AML-193 (cell line): ENCODE measurements at regions not wholly inside any gene's neighbourhood (a gene's known extent, or its start where the extent isn't known, plus 50 kb on each side); places are given as distances from the start of the nearest gene placed in this dataset.
"Not testable (repeated sequence)": the region's sequence is repeated elsewhere in the genome, so short reads cannot be mapped to it uniquely, and the experiment has no call there.

Source experiments
- DNase-seq, 2 experiments: peaks; one replicate each; lab custom pipeline; 2025; lab: John Stamatoyannopoulos, UW

DNA sequence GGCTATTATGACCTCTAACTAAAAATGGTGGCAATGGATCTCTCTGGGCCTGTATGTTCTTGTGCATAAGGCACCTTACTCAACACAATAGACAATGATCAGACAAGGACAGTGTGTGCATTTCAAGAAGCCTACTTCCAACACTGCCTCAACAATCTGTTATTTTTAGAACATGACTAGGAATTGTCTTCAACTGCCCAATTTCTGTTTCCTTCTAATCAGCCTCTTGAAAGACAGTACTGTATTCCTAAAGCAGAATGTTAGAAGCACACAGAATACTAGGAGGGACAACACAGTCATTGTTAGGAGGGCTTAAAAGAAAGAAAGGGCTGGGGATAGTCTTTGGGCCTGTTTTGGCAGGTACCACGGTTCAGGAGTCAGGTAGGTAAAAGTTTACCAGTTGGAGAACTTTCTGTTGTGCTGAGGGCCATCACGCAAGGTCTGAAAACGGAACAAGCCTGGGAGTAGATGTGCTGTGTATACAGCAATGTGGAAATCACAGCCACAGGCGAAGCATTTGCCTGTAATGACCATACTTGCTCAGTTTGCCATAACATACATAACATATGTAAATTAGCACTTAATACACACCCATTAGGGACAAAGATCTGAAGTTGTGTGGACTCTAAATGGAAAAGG, 100.8 kb upstream of the ATXN3L start:
- DNase-seq, result no peak

DNA sequence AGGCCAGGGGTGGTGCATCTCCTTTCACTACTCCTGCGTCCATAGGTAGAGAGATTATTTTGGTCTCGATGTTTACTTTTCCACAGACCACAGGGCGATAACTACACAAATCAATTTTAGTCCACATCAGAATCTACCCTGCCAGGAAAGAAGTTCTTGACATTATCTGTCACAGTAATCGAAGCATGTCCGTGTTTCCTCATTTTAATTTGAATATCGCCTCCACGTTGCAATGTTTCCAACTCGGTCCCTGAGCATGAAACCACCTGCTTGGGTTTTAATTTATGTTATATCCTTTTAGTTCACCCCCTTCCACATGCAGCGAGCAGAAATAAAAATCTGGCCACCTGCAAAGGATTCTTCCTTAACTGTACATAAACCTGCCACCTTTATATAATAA, 100.1 kb upstream of the ATXN3L start:
- DNase-seq, result no peak

DNA sequence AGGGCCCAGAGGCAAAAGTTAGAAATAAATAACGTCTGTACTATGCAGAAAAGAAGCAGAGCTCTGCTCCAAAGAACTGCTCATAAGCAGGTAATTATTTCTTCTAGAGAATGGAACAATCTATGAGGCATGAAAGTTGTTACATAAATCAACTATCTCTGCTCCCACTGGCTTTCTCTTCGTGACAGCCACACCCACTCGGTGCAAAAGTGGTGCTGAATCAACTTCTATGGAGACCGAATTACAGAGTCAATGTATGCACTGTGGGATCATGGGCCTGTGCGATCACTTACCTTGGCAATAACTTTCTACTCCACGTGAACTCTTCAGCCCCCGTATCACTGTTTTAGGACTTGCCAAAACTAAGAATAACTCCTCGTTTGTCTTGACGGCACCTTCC, 99.4 kb upstream of the ATXN3L start:
- no peak for DNase-seq

DNA sequence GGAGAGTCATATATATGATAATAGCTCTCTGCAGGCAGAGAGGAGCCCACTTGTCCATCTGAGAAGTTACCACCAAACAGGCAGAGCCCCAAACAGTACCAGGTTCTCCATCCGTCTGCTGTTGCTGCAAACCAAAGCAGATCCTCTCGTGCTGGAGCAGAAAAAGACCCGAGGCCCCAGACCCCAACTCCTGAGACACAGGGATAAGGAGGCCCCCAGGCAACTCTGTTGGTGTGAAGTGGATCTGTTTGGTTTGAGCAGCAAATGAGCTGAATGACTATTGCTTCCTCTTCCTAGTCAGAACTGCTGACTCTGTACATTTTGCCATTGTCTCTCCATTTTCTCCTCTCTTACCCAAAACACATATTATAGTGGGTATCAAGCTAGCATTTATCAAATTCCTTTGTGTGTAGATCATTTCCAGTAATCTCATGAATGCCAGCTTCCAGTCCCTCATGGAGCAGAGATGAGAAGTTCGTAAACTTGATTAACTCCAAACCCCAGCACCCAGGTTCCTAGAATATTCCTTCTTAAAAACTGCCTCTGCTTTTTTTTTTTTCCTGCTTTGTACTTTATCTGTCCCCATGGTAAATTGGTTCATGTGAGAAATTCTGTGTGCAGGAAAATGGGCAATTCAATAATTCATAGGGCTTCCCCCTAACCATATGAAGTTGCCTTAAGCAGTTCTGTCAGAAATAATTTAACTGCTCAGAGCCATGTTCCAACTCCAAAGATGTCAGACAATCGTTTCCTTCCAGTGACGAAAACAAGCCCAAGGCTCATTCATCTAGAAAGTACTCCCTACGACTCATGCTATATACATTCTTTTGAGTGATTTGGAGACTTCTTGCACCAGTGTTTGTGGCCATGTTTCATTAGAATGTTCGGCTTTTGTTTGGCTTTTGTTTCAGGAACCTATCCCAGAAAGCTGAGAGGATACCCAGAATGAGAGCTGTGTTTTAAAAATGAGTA, 98.6 kb upstream of the ATXN3L start:
- DNase-seq, result no peak

DNA sequence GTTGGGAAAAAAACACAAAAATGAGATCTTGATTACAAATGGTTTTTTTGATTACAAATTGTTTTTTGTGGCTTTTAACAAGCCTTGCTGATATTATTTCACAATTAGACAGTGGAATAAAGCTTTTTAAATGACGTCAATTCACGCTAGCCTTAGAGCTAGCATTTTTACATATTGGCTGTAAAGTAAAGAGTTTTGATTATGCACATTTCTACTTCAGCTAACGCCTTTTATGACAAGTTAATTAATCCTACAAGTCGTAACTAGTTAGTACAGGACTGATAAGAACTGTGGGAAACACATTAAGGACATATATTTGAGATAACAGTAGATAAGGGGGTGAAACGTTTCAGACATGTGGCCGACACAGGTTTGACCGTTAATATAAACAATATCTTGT, 95.7 kb upstream of the ATXN3L start:
- no peak for DNase-seq

DNA sequence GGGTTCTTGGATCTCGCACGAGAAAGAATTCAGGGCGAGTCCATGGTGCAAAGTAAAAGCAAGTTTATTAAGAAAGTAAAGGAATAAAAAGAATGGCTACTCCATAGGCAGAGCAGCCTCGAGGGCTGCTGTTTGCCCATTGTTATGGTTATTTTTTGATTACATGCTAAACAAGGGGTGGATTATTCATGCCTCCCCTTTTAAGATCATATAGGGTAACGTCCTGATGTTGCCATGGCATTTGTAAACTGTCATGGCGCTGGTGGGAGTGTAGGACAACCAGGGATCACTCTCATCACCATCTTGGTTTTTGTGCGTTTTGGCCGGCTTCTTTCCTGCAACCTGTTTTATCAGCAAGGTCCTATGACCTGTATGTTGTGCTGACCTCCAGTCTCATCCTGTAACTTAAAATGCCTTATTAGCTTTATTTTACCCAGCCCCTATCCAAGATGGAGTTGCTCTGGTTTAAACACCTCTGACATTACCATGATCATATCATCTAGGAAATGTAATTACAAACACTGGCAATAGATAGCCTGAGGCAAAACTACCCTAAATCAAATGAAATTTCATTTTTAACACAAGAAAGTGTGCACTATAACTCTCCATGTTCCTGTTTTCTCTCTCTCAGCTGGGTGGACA, 94.3 kb upstream of the ATXN3L start:
- no peak for DNase-seq

DNA sequence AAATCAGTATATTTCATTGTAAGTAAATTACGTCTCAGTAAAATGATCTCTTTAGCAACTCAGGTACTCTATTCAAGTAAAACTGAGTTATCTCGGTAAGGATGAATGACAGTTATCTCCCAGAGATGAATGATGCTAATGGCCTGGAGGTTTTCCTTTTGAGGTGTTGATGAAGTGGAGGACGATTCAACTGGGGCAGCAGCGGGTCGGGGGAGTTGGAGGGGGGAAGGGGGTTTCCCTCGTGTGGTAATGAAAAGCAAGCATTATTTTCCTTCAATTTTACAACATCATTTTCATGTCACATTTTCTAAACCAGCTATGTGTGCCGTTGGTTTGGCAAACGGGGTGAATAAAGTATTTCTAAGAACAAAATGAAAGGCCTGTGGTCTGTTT, 92.4 kb upstream of the ATXN3L start:
- DNase-seq, result no peak

DNA sequence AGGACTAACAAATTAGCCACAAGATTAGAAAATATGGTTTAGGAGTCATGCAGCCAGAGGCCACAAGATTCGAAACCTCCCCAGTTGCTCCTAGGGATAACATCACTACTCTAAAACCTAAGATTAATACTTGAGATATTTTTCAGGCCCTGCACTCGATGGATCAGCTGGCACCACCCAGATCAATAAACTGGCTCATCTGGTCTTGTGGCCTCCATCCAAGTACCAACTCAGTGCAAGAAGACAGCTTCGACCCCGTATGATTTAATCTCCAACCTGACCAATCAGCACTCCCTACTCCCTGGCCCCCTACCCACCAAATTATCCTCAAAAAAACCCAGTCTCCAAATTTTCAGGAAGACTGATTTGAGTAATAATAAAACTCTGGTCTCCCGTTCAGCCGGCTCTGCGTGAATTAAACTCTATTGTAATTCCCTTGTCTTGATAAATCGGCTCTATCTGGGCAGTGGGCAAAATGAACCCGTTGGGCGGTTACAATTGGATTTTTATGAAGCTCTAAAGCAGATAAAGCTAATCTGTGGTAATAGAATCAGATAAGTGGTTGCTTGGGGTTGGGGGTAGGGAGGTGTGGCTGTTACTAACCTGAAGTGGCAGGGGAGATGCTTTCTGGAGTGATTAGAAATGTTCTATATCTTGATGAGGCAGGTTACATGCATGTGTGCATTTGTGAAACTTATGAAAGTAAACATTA, 91.8 kb upstream of the ATXN3L start:
- DNase-seq, result no peak

DNA sequence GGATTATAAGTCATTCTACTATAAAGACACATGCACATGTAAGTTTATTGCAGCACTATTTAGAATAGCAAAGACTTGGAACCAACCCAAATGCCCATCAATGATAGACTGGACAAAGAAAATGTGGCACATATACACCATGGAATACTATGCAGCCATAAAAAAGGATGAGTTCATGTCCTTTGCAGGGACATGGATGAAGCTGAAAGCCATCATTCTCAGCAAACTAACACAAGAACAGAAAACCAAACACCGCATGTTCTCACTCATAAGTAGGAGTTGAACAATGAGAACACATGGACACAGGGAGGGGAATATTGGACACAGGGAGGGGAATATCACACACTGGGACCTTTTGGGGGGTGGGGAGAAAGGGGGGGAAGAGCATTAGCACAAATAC, 88.7 kb upstream of the ATXN3L start:
- DNase-seq, result not testable (repeated sequence)

DNA sequence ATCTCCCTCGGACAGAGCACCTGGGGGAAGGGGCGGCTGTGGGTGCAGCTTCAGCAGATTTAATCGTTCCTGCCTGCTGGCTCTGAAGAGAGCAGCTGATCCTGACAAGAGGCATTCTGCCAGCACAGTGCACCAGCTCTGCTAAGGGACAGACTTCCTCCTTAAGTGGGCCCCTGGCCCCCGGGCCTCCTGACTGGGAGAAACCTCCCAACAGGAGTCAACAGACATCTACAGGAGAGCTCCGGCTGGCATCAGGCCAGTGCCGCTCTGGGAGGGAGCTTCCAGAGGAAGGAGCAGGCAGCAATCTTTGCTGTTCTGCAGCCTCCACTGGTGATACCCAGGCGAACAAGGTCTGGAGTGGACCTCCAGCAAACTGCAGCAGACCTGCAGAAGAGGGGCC, 84.9 kb upstream of the ATXN3L start:
- not testable (repeated sequence) for DNase-seq

DNA sequence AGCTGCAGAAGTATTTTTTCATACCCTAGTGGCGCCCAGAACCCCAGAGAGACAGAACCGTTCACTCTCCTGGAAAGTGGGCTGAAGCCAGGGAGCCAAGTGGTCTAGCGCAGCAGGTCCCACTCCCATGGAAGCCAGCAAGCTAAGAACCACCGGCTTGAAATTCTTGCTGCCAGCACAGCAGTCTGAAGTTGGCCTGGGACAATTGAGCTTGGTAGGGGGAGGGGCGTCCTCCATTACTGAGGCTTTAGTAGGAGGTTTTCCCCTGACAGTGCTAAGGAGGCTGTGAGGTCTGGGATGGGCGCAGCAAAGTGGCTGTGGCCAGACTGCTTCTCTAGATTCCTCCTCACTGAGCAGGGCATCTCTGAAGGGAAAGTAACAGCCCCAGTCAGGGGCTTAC, 84.5 kb upstream of the ATXN3L start:
- no peak for DNase-seq

DNA sequence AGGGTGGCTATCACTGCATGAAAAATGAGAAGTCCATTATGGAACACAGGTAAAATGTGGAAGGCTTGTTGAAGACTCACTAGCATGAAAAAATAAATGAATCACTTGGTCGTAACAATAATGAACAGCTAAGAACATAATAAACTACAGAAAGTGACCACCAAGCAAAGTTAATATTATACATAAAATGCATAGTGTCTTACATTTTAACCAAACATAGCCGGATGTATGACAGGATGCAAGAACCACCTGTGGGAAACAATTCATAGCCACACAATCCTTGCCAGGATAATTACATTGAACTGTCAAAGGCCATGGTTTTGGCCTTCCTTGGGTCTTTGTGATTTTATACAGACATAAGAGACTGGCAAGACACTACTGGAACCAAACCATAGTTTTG, 81.9 kb upstream of the ATXN3L start:
- no peak for DNase-seq

DNA sequence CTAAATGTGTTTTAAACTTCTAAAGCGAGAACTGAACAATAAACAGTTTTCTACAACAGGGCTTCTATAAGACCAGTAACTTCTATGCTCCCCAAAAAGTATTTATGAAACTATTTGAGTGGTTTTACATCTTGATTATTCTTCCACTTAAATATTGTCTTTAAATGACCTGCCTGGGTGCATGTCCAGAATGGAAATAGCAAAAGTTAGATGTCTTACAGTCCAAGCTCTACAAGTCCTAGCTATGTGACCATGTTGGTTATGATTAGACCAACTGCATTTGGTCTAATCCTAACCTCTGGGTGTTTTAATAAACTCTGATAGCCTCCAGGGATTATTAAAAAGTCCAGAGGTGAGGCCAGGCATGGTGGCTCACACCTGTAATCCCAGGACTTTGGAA, 79.0 kb upstream of the ATXN3L start:
- DNase-seq, result no peak

DNA sequence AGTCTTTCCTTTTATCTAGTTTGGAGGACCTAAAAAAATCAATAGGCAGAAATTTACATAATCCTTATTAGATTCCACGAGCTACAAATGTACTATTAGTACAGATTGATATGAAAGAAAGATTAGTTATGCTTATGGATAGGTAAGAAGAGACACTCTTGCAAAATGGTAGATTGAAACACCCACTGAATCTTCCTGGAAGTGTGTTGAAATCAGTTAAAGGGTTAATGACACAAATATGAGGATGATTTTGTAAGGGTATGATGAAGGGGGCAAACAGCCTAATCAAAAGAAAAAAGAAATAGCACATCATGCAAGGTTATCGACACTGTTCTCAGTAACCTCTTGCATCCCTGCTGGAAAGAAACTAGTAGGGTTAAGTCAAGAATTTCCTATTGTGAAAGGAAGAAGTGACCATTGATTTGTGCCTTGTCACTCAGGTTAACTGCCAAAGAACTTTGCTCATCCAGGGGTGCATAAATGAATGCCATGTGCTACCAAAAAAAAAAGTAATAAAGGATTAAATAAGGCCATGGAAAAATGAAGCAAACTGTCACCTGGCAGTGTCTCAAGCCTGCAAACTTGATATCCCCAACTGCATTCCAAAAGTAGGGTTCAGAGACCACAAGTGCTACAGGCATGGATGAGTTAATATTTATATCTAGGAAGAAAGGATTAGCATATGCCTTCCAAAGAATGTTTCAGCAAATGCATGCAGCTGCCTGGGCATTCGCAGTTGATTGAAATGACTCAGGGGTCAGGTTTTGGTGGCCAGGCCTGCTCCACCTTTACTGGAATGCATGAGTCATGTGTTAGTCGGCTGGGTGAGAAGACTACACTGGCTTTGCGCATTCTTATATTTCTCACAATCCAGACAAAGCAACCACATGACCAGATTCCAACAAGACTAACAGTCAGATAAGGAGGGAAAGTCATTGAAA, 78.3 kb upstream of the ATXN3L start:
- DNase-seq, result no peak

DNA sequence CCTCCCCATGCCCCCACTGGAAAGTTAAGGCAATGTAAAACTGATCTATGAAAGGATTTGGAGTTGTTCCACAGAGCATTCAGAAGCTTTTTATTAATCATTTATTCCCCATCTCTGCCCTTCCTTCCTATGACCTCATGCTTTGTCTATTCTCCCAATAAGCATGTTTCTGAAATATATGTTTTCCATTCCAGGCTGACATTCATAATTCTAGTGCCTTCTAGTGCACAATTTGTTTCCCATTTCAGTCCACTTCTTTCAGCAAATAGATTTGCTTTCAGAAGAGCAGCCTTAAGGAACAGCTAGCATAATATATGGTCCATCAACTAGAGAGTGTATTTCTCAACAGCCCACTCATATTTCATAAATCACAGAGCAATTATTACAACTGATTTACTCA, 77.1 kb upstream of the ATXN3L start:
- DNase-seq, result no peak

DNA sequence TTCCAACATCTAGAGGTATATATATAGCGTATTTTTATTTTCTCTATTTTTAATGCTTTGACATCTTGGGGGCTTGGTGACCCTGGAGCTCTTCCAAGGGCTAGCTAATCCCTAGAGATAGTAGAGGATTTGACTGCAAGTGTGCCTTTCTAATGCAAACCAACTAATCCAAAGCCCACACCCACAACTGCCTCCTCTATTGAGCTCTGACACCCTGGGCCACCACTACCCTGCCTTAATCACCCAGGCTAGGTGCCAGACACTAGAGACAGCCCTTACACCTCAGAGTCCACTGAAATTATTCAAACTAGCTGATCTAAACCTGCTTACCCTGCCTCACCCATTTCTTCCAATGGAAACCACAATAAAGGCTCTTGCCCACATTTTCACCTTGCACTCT, 69.6 kb upstream of the ATXN3L start:
- no peak for DNase-seq

DNA sequence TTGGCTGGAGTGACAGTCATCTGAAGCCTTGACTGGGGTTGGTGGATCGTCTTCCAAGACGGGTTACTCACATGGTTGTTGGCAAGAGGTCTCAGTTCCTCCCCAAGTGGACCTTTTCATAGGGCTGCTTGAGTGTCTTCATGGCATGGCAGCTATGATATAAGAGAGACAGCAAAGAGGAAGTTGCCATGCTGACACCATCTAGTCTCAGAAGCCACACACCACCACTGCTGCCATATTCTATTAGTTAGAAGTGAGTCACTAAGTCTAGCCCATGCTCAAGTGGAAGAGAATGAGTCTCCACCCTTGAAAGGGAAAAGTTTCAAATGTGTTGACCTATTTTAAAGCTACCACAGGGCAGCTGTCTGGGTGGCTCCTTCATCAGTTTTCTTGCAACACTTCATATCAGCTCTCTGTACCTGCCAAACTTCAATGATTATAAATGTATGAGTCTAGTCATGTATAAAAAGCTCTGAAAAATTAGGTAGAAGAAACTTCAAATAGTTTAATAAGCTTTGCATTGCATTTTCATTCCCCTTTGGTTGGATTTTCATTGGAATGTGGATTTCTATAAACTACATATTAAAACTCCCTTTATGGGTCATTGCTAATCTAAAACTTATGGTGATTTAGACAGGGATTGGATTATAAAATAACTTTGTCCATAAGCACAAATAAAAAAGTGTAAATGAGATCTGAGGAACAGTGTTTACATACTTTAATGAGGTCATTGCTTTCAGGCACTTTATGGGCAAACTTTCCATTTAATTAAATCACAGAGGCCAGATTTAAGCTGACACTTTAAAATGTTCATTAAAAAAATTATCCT, 68.0 kb upstream of the ATXN3L start:
- no peak for DNase-seq

DNA sequence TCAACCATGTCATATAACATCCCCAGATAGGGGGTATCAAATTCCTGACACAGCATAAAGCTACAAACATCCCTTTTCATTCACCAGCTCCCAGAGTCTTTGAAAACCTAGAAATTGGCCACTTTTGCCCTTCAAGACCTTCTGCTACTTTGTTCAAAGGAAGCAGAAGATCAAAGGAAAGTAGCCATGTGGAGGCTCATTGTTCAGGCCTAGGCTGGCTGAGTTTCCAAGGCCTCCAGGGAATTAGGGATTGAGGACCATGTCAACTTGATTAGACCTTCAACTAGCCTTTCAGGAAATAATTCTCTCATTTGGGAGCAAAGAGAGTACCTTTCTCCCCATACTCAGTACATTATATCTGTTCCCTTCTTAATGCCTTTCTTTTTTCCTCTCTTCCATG, 66.8 kb upstream of the ATXN3L start:
- no peak for DNase-seq

DNA sequence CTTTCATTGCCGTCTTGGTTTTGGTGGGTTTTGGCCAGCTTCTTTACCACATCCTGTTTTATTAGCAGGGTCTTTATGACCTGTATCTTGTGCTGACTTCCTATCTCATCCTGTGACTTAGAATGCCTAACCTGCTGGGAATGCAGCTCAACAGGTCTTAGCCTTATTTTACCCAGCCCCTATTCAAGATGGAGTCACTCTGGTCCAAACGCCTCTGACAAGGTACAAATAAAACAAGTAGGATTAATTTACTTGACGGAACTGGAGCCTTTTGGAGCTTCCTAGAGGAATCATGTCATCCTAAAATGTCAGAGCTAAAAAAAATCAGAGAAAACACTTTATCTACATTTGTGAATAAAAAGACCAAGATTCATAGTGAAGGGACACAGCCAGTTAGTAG, 66.2 kb upstream of the ATXN3L start:
- DNase-seq, result no peak

DNA sequence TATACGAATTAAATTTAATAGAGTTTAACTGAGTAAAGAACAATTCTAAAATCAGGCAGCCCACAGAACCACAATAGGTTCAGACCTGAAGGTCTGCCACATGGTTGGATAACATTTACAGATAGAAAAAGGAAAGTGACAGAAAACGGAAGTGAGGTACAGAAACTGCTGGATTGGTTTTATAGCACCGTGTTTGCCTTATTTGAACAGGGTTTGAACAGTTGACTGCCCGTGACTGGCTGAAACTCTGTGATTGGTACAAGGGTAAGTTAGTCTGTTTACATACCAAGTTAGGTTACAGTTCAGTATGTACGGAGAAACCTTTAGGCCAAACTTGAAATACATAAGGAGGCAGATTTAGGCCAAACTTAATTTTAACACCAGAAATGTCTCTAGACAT, 64.1 kb upstream of the ATXN3L start:
- DNase-seq, result no peak
